ENCODE measurements at regions not wholly inside any gene's neighbourhood (a gene's known extent, or its start where the extent isn't known, plus 50 kb on each side); places are given as distances from the start of the nearest gene placed in this dataset.

DNA sequence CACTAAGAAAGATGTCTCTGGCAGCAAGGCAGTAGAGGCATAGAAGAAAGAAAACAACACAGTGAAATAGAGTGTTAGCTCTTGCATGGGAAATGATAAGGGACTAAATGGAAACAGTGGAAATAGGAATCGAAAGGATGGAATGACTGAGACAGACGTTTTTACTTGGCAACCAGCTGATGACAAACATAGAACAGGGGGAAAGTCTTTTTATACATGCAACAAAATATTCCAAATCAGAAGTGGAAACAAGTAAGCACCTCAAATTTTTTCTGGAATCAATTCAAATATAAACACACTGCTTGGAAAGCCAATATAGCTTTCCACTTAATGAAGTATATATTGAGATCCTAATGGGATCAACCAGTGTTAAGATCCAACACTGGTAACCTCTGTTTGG is 110.2 kb downstream of the MZT1 start:
- TF ChIP-seq, protein P1, sequence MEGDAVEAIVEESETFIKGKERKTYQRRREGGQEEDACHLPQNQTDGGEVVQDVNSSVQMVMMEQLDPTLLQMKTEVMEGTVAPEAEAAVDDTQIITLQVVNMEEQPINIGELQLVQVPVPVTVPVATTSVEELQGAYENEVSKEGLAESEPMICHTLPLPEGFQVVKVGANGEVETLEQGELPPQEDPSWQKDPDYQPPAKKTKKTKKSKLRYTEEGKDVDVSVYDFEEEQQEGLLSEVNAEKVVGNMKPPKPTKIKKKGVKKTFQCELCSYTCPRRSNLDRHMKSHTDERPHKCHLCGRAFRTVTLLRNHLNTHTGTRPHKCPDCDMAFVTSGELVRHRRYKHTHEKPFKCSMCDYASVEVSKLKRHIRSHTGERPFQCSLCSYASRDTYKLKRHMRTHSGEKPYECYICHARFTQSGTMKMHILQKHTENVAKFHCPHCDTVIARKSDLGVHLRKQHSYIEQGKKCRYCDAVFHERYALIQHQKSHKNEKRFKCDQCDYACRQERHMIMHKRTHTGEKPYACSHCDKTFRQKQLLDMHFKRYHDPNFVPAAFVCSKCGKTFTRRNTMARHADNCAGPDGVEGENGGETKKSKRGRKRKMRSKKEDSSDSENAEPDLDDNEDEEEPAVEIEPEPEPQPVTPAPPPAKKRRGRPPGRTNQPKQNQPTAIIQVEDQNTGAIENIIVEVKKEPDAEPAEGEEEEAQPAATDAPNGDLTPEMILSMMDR (conservative IDR thresholded peaks at IDR 0.05 in 1 of 2, IDR thresholded peaks at IDR 0.05 in 1 of 2; ENCODE audit: low read depth in 1 of 2, low read length in 2 of 2): no peak
- no peak for TF ChIP-seq EZH2 (IDR thresholded peaks at IDR 0.05; ENCODE audit: low read length, missing control alignments)

All from fibroblast of lung (primary cell).